Endodermal cell (in vitro differentiated cells): ENCODE measurements at regions not wholly inside any gene's neighbourhood (a gene's known extent, or its start where the extent isn't known, plus 50 kb on each side); places are given as distances from the start of the nearest gene placed in this dataset.
"Not testable (repeated sequence)": the region's sequence is repeated elsewhere in the genome, so short reads cannot be mapped to it uniquely, and the experiment has no call there.

ENCODE experiments used
- DNase-seq: peaks from one replicate; pipeline ENCODE4 v3.0.0-alpha.2; 2017
- H3K27ac ChIP-seq: 2 replicates; pipeline ENCODE4 v1.5.1; 2013; ENCODE audit warnings: mild to moderate bottlenecking, low read depth, low read length, moderate library complexity
- H3K27me3 ChIP-seq: 2 replicates; pipeline ENCODE4 v1.6.1; 2013; ENCODE audit warnings: mild to moderate bottlenecking, low read length, moderate library complexity; ENCODE audit not compliant: insufficient read depth, control insufficient read depth, poor library complexity, severe bottlenecking
- H3K36me3 ChIP-seq: 2 replicates; pipeline ENCODE4 v1.7.0; 2013; ENCODE audit warnings: mild to moderate bottlenecking, low read length, moderate library complexity; ENCODE audit not compliant: control insufficient read depth, insufficient read depth
- H3K4me1 ChIP-seq: one replicate; pipeline ENCODE4 v1.7.0; 2013; ENCODE audit warnings: low read length; ENCODE audit not compliant: control insufficient read depth, insufficient read depth
- H3K4me3 ChIP-seq: 2 replicates; pipeline ENCODE4 v1.5.1; 2013; ENCODE audit warnings: mild to moderate bottlenecking, low read length, moderate library complexity
- H3K9ac ChIP-seq: 2 replicates; pipeline ENCODE4 v1.6.1; 2013; ENCODE audit warnings: mild to moderate bottlenecking, low read length, moderate library complexity; ENCODE audit not compliant: poor library complexity, severe bottlenecking; ENCODE audit errors: extremely low read depth
- H3K9me3 ChIP-seq: 2 replicates; pipeline ENCODE4 v1.6.1; 2013; ENCODE audit warnings: mild to moderate bottlenecking, low read length, moderate library complexity; ENCODE audit not compliant: control insufficient read depth
- H3K27ac Mint-ChIP-seq: 2 replicates; pipeline ENCODE4 v1.8.0; 2020; ENCODE audit warnings: mixed read lengths
- H3K27me3 Mint-ChIP-seq: 2 replicates; pipeline ENCODE4 v1.8.0; 2021; ENCODE audit warnings: mild to moderate bottlenecking, mixed read lengths; ENCODE audit not compliant: insufficient read depth
- H3K36me3 Mint-ChIP-seq: 2 replicates; pipeline ENCODE4 v1.8.0; 2020; ENCODE audit warnings: low read depth, mixed read lengths
- H3K4me1 Mint-ChIP-seq: 2 replicates; pipeline ENCODE4 v1.8.0; 2020; ENCODE audit warnings: mixed read lengths
- H3K4me3 Mint-ChIP-seq: 2 replicates; pipeline ENCODE4 v1.8.0; 2020; ENCODE audit warnings: mild to moderate bottlenecking, moderate library complexity, mixed read lengths
- H3K9me3 Mint-ChIP-seq: 2 replicates; pipeline ENCODE4 v1.8.0; 2020; ENCODE audit warnings: mild to moderate bottlenecking, mixed read lengths
- WGBS, 2 experiments: methylation state at CpG; one replicate each; pipeline versions ENCODE4 v1.1.5 to v1.1.7; 2013; ENCODE audit warnings: missing lambda C conversion rate in 2 of 2, mixed read lengths in 1 of 2; ENCODE audit not compliant: insufficient coverage in 1 of 2, insufficient read length in 1 of 2; 5-methylcytosine and 5-hydroxymethylcytosine counted together
- TF ChIP-seq, protein P1 (sequence below): fragments of 200-600 bp; sonication (generic); conservative IDR thresholded peaks from 2 replicates; pipeline ENCODE4 v1.5.0; 2021; ENCODE audit warnings: antibody characterized with exemption, mild to moderate bottlenecking

DNA sequence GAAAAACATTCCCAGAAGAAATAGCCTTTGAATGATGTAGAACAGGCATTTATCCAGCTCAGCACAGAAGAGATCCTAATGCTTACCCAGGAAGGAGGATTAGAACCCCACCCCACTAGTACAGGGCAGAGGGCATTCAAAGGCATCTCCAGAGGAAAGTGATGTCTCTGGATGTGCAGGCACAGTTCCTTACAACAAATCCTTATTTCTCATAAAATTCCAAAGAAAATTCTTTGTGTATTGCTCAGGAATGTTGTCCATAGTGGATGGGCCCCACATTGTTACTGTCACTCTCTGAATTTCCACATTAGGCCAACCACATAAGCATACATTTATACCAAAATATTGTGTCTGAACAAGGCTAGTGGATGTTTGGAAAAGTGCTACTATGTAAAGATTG lies 243.0 kb downstream of the ADRA2A start:
- peaks cover 2% of the 10 kb centered on the region for H3K27me3 Mint-ChIP-seq
- no peaks in the 10 kb centered on the region for H3K36me3 ChIP-seq
- H3K4me3 Mint-ChIP-seq, result no peak overlapping the region
- no peaks in the 10 kb centered on the region for H3K4me1 ChIP-seq
- no peaks in the 10 kb centered on the region for H3K9me3 Mint-ChIP-seq
- H3K36me3 Mint-ChIP-seq, result no peaks in the 10 kb centered on the region
- no peaks in the 10 kb centered on the region for H3K9me3 ChIP-seq
- H3K27me3 ChIP-seq, result no peaks in the 10 kb centered on the region
- H3K27ac Mint-ChIP-seq, result no peak overlapping the region
- DNase-seq, result no peak
- H3K9ac ChIP-seq, result no peak overlapping the region
- no peak overlapping the region for H3K4me3 ChIP-seq
- H3K27ac ChIP-seq, result no peak overlapping the region
- no peaks in the 10 kb centered on the region for H3K4me1 Mint-ChIP-seq
- TF ChIP-seq, protein P1, sequence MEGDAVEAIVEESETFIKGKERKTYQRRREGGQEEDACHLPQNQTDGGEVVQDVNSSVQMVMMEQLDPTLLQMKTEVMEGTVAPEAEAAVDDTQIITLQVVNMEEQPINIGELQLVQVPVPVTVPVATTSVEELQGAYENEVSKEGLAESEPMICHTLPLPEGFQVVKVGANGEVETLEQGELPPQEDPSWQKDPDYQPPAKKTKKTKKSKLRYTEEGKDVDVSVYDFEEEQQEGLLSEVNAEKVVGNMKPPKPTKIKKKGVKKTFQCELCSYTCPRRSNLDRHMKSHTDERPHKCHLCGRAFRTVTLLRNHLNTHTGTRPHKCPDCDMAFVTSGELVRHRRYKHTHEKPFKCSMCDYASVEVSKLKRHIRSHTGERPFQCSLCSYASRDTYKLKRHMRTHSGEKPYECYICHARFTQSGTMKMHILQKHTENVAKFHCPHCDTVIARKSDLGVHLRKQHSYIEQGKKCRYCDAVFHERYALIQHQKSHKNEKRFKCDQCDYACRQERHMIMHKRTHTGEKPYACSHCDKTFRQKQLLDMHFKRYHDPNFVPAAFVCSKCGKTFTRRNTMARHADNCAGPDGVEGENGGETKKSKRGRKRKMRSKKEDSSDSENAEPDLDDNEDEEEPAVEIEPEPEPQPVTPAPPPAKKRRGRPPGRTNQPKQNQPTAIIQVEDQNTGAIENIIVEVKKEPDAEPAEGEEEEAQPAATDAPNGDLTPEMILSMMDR, result no peak

DNA sequence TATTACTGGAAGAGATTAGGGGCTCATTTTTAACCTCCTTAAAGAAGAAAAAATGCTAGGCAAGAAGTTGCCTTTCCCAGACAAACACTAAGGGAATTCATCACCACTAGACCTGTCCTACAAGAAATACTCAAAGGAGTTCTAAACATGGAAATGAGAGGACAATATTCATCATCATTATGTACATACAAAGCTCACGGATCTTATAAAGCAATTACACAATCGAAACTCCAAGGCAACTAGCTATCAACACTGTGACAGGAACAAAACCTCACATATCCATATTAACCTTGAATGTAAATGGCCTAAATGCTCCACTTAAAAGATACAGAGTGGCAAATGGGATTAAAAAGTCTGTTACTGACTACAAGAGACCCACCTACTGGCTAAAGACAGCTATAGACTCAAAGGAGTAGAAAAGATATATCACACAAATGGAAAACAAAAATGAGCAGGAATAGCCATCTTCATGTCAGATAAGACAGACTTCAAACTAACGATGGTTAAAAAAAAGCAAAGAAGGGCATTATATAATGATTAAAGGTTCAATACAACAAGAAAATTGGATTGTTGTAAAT lies 246.6 kb downstream of the ADRA2A start:
- H3K27me3 Mint-ChIP-seq, result peaks cover 4% of the 10 kb centered on the region
- Histone ChIP-seq H3K36me3 (no peaks in the 10 kb centered on the region), H3K4me1 (no peaks in the 10 kb centered on the region), H3K9ac (no peak overlapping the region), H3K9me3 (no peaks in the 10 kb centered on the region), H3K27me3 (no peaks in the 10 kb centered on the region), H3K4me3 (no peak overlapping the region), H3K27ac (no peak overlapping the region)
- H3K4me1 Mint-ChIP-seq, result no peaks in the 10 kb centered on the region
- H3K27ac Mint-ChIP-seq, result no peak overlapping the region
- TF ChIP-seq, protein P1, result peak; percentile 67
- peaks cover 7% of the 10 kb centered on the region for H3K9me3 Mint-ChIP-seq
- DNase-seq, result no peak
- WGBS, 2 experiments, result 75% methylated on average over 3 of the region's 3 CpGs; no CpG with 5 or more reads in 1 of the 2 experiments
- H3K36me3 Mint-ChIP-seq, result no peaks in the 10 kb centered on the region
- H3K4me3 Mint-ChIP-seq, result no peak overlapping the region

DNA sequence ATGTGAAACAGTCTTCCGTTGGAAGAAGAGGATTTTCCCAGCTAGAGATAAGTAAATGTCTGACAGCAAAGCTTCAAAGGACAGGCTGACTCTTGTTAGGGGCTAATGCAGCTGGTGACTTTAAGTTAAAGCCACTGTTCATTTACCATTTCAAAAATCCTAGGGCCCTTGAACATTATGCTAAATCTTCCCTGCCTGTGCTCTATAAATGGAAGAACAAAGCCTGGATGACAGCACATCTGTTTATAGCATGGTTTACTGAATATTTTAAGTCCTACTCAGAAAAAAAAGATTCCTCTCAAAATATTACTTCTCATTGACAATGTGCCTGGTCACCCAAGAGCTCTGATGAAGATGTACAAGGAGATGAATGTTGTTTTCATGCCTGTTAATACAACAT lies 255.3 kb downstream of the ADRA2A start:
- not testable (repeated sequence) for H3K36me3 Mint-ChIP-seq, DNase-seq, H3K27ac ChIP-seq, H3K4me3 ChIP-seq, H3K9ac ChIP-seq, H3K4me1 ChIP-seq, H3K27me3 Mint-ChIP-seq, H3K4me1 Mint-ChIP-seq, H3K9me3 ChIP-seq, H3K36me3 ChIP-seq, H3K4me3 Mint-ChIP-seq, H3K27me3 ChIP-seq, H3K27ac Mint-ChIP-seq
- WGBS, 2 experiments, result 50 to 88% methylated on average over 1 of the region's 1 CpG
- peaks cover 14% of the 10 kb centered on the region for H3K9me3 Mint-ChIP-seq

DNA sequence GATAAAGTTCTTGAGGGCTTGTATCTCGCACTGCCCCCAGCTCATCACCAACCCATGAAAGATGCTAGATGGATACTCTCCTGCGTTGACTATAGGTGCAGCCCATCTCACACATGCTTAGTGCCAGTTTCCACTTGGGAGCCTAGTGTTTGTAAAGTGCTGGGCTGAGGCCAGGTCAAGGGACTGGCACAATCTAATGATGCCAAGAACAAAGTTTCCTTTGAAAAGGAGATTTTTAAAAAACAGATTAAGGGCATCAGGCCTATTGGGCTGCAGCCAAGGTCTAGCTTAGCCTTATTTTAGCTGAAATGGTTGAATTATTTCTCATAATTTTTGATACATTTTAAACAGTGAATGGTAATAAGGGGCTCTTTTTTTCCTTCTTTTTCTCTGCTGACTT lies 259.0 kb downstream of the ADRA2A start:
- no peaks in the 10 kb centered on the region for H3K36me3 Mint-ChIP-seq
- H3K9me3 Mint-ChIP-seq, result peaks cover 33% of the 10 kb centered on the region
- TF ChIP-seq, protein P1, result no peak
- Histone ChIP-seq H3K4me3 (no peak overlapping the region), H3K27me3 (no peaks in the 10 kb centered on the region), H3K9me3 (peaks cover 14% of the 10 kb centered on the region), H3K9ac (no peak overlapping the region), H3K36me3 (no peaks in the 10 kb centered on the region), H3K27ac (no peak overlapping the region), H3K4me1 (no peaks in the 10 kb centered on the region)
- no peaks in the 10 kb centered on the region for H3K27me3 Mint-ChIP-seq
- no peak overlapping the region for H3K27ac Mint-ChIP-seq
- WGBS, 2 experiments, result 88 to 94% methylated on average over 2 of the region's 2 CpGs
- DNase-seq, result no peak
- H3K4me1 Mint-ChIP-seq, result no peaks in the 10 kb centered on the region
- no peak overlapping the region for H3K4me3 Mint-ChIP-seq
